ENCODE measurements at regions not wholly inside any gene's neighbourhood (a gene's known extent, or its start where the extent isn't known, plus 50 kb on each side); places are given as distances from the start of the nearest gene placed in this dataset.

DNA sequence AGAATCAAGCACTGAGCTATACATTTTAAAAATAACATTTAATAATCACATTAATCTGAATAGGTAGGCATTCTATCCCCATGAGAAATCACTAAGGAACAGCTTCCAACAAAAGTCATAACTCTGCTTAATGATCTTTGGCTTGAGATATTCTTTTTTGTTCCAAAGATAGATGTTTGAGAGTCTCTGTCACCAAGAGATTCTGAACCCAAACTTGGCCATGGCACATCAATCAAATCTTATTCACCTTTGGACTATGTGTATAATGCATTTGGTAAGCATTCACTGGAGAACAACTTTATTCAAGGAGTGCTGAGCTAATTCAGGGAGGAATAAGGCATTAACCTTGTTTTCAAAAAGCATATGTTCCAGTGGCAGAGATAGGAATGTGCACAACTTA lies 743.3 kb downstream of the SLC4A3 start:
- TF ChIP-seq SRSF1 (optimal IDR thresholded peaks at IDR 0.05; ENCODE audit: low read depth, low read length) (no peak), EP300 (IDR thresholded peaks at IDR 0.05; ENCODE audit: low read depth in 2 of 2, low read length in 2 of 2) (no peak), EP300 (CRISPR knock-in tag; IDR thresholded peaks at IDR 0.05; ENCODE audit: borderline replicate concordance) (no peak)
